A549 (cell line): ENCODE measurements at regions not wholly inside any gene's neighbourhood (a gene's known extent, or its start where the extent isn't known, plus 50 kb on each side); places are given as distances from the start of the nearest gene placed in this dataset.

ENCODE experiments used
- ATAC-seq, 2 experiments: fragments of 200-7000 bp in 1 of 2; fragments of >200 bp in 1 of 2; cut with Nextera tagmentation in 1 of 2; cut with Tn5 transposase in 1 of 2; 3 replicates each; pipeline versions ENCODE4 v1.8.0 to v1.9.1; 2018 to 2020; ENCODE audit warnings: mild to moderate bottlenecking in 1 of 2, moderate library complexity in 1 of 2
- CTCF ChIA-PET: fragments of 300-600 bp; sonication (Branson Sonifier 250); formaldehyde crosslinking; extraction: SDS; loops from one replicate; lab custom pipeline; 2021; ENCODE audit warnings: antibody characterized with exemption, inconsistent platforms; lab: Yijun Ruan, JAX
- POLR2A ChIA-PET: fragments of 350-600 bp; formaldehyde crosslinking; extraction: SDS; loops from one replicate; lab custom pipeline; 2021; ENCODE audit warnings: antibody characterized with exemption, inconsistent platforms; lab: Yijun Ruan, JAX
- DNase-seq, 2 experiments: peaks; one replicate each; pipeline versions ENCODE4 v3.0.0 to v3.0.0-alpha.2; 2011 to 2016; ENCODE audit warnings: low read depth in 1 of 2, low spot score in 1 of 2
- FAIRE-seq: peaks from 2 replicates; lab custom pipeline; 2011; peaks lifted over from hg19 to GRCh38; lab: Jason Lieb, UNC
- H3K27ac ChIP-seq, 2 experiments: fragments of >200 bp; sonication (Bioruptor Twin); formaldehyde crosslinking; 3 replicates each; pipeline ENCODE4 v1.5.1; 2016 to 2017
- H3K4me1 ChIP-seq: fragments of >200 bp; sonication (Bioruptor Twin); formaldehyde crosslinking; 3 replicates; pipeline ENCODE4 v1.6.1; 2016
- H3K4me2 ChIP-seq: fragments of >200 bp; sonication (Bioruptor Twin); formaldehyde crosslinking; 3 replicates; pipeline ENCODE4 v1.6.1; 2016
- H3K4me3 ChIP-seq: fragments of >200 bp; sonication (Bioruptor Twin); formaldehyde crosslinking; 3 replicates; pipeline ENCODE4 v1.5.1; 2016
- H3K9me3 ChIP-seq: fragments of >200 bp; sonication (Bioruptor Twin); formaldehyde crosslinking; 3 replicates; pipeline ENCODE4 v1.6.1; 2016
- ATOH8 ChIP-seq: fragments of 250-450 bp; sonication (Bioruptor Pico); IDR thresholded peaks from 2 replicates; pipeline ENCODE4 v1.5.0; 2020; ENCODE audit warnings: low read depth, mild to moderate bottlenecking, moderate library complexity
- BHLHE40 ChIP-seq: IDR thresholded peaks from 2 replicates; pipeline ENCODE4 v1.6.1; 2012; ENCODE audit warnings: low read depth, low read length, inconsistent platforms
- CEBPB ChIP-seq, 2 experiments: fragments of >200 bp in 1 of 2; sonication (Bioruptor Twin) in 1 of 2; formaldehyde crosslinking in 1 of 2; IDR thresholded peaks; 2 replicates each; pipeline ENCODE4 v1.6.1; 2012 to 2016
- CHD4 ChIP-seq: fragments of 200-600 bp; sonication (generic); IDR thresholded peaks from 2 replicates; pipeline ENCODE4 v1.6.1; 2016; ENCODE audit warnings: antibody characterized with exemption, mild to moderate bottlenecking, borderline replicate concordance
- CTCF ChIP-seq: fragments of >200 bp; sonication (Bioruptor Twin); formaldehyde crosslinking; IDR thresholded peaks from 3 replicates; pipeline ENCODE4 v1.5.1; 2016
- EP300 ChIP-seq, 2 experiments: fragments of >200 bp; sonication (Bioruptor Twin); formaldehyde crosslinking; IDR thresholded peaks; 2 replicates in 1 of 2; 3 replicates in 1 of 2; pipeline ENCODE4 v1.6.1; 2016 to 2017
- ESRRA ChIP-seq: fragments of 150-350 bp; IDR thresholded peaks from 2 replicates; pipeline ENCODE4 v1.6.1; 2014; ENCODE audit warnings: mild to moderate bottlenecking, low read length, borderline replicate concordance
- FOSL2 ChIP-seq, 2 experiments: fragments of 450-650 bp in 1 of 2; fragments of >200 bp in 1 of 2; sonication (Bioruptor Twin) in 1 of 2; formaldehyde crosslinking; IDR thresholded peaks; 2 replicates each; pipeline versions ENCODE4 v1.5.0 to v1.6.1; 2016 to 2020; ENCODE audit warnings: mild to moderate bottlenecking in 1 of 2, moderate library complexity in 1 of 2
- HEYL ChIP-seq: fragments of 250-450 bp; sonication (Bioruptor Pico); IDR thresholded peaks from 2 replicates; pipeline ENCODE4 v1.8.0; 2021; ENCODE audit warnings: mild to moderate bottlenecking, moderate library complexity
- HMGXB4 ChIP-seq: fragments of 250-450 bp; sonication (Bioruptor Pico); IDR thresholded peaks from 2 replicates; pipeline ENCODE4 v1.5.0; 2021; ENCODE audit warnings: mild to moderate bottlenecking, moderate library complexity, borderline replicate concordance
- MYC ChIP-seq: IDR thresholded peaks from 2 replicates; pipeline ENCODE4 v1.6.1; 2012; ENCODE audit warnings: mild to moderate bottlenecking, inconsistent platforms, low read length, improper control_type of control experiment, borderline replicate concordance
- POLR2A ChIP-seq: IDR thresholded peaks from 2 replicates; pipeline ENCODE4 v1.6.1; 2012; ENCODE audit warnings: mild to moderate bottlenecking, low read length
- RAD21 ChIP-seq, 2 experiments: fragments of >200 bp in 1 of 2; sonication (Bioruptor Twin) in 1 of 2; formaldehyde crosslinking in 1 of 2; IDR thresholded peaks in 1 of 2; conservative IDR thresholded peaks in 1 of 2; 2 replicates in 1 of 2; 3 replicates in 1 of 2; pipeline ENCODE4 v1.6.1; 2012 to 2018; ENCODE audit warnings: inconsistent platforms in 1 of 2
- RARB ChIP-seq: fragments of 250-450 bp; sonication (Bioruptor Pico); IDR thresholded peaks from 2 replicates; pipeline ENCODE4 v1.8.0; 2021; ENCODE audit warnings: mild to moderate bottlenecking, moderate library complexity
- SMC3 ChIP-seq: fragments of >200 bp; sonication (Bioruptor Twin); formaldehyde crosslinking; IDR thresholded peaks from 3 replicates; pipeline ENCODE4 v1.6.1; 2018; ENCODE audit warnings: inconsistent platforms
- USF2 ChIP-seq: fragments of 450-650 bp; IDR thresholded peaks from 2 replicates; pipeline ENCODE4 v1.6.1; 2014; ENCODE audit warnings: antibody characterized with exemption
- ZNF302 ChIP-seq: fragments of 250-450 bp; sonication (Bioruptor Pico); IDR thresholded peaks from 2 replicates; pipeline ENCODE4 v1.9.0; 2021; ENCODE audit warnings: inconsistent platforms, mild to moderate bottlenecking, moderate library complexity
- WGBS: methylation state at CpG from one replicate; pipeline ENCODE4 v1.1.6; 2017; ENCODE audit errors: missing lambda C conversion rate; 5-methylcytosine and 5-hydroxymethylcytosine counted together

- TF ChIP-seq ZNF302, result no peak
- no peak for TF ChIP-seq POLR2A
- TF ChIP-seq RAD21 (conservative IDR thresholded peaks at IDR 0.05 in 1 of 2, IDR thresholded peaks at IDR 0.05 in 1 of 2), result no peak
- TF ChIP-seq ATOH8 (CRISPR knock-in tag), result no peak
- no peak for TF ChIP-seq EP300 (IDR thresholded peaks at IDR 0.05)
Observed at GRCh38 chr2:220159738-220160137, 532.3 kb downstream of the SLC4A3 start.

GRCh38 chr2:220162320-220162719 is 534.9 kb downstream of the SLC4A3 start:
- no peak for FAIRE-seq
- H3K4me2 ChIP-seq, result no peak overlapping the region
- H3K4me1 ChIP-seq, result no peaks in the 10 kb centered on the region
- H3K27ac ChIP-seq, result no peak overlapping the region
- CTCF ChIA-PET, result no interaction called here
- 25% methylated on average over 1 of the region's 1 CpG for WGBS
- no peak overlapping the region for H3K4me3 ChIP-seq
- no peak for DNase-seq
- no peak for ATAC-seq
- H3K9me3 ChIP-seq, result 0 out of 3 replicates have a peak, but pooled peaks cover 4% of the 10 kb centered on the region
- TF ChIP-seq USF2, result no peak
- TF ChIP-seq CEBPB (IDR thresholded peaks at IDR 0.05), result peak in 1 of 2 experiments; percentile 40; a peak in 1 of 4 replicates
- POLR2A ChIA-PET, result no interaction called here

More at GRCh38 chr2:220159738-220160137, 532.3 kb downstream of the SLC4A3 start:
- CTCF ChIA-PET, result interaction anchor here (0.6 kb wide), 1 partner anchor 245 kb away, joined by 3 read pairs; no protein-coding TSS in a partner anchor
- Histone ChIP-seq H3K4me1 (no peaks in the 10 kb centered on the region), H3K4me3 (no peak overlapping the region), H3K4me2 (no peak overlapping the region), H3K9me3 (0 out of 3 replicates have a peak, but pooled peaks cover 4% of the 10 kb centered on the region), H3K27ac (no peak overlapping the region)
- DNase-seq, result no peak
- POLR2A ChIA-PET, result no interaction called here
- WGBS, result 52% methylated on average over 2 of the region's 2 CpGs
- no peak for ATAC-seq
- no peak for FAIRE-seq

- WGBS, result 52% methylated on average over 2 of the region's 2 CpGs
- DNase-seq (no peak), FAIRE-seq (no peak), ATAC-seq (no peak)
- Histone ChIP-seq H3K4me1 (no peaks in the 10 kb centered on the region), H3K4me3 (no peak overlapping the region), H3K9me3 (0 out of 3 replicates have a peak, but pooled peaks cover 4% of the 10 kb centered on the region), H3K4me2 (no peak overlapping the region), H3K27ac (no peak overlapping the region)
- ChIA-PET CTCF (no interaction called here), POLR2A (no interaction called here)
- TF ChIP-seq RAD21 (conservative IDR thresholded peaks at IDR 0.05 in 1 of 2, IDR thresholded peaks at IDR 0.05 in 1 of 2) (no peak), MYC (no peak), FOSL2 (IDR thresholded peaks at IDR 0.05) (no peak), FOSL2 (CRISPR knock-in tag; IDR thresholded peaks at IDR 0.05) (no peak)
Observed at GRCh38 chr2:220163486-220163885, 536.1 kb downstream of the SLC4A3 start.

- DNase-seq, result peak in 1 of 2 experiments; percentile 19
- TF ChIP-seq EP300 (IDR thresholded peaks at IDR 0.05) (no peak), HEYL (CRISPR knock-in tag) (no peak), CTCF (peak; percentile 24; the same call in 1 of the 3 replicates), BHLHE40 (no peak), CHD4 (no peak), SMC3 (peak; percentile 49), RAD21 (conservative IDR thresholded peaks at IDR 0.05 in 1 of 2, IDR thresholded peaks at IDR 0.05 in 1 of 2) (peak; percentile 50 to 59; a peak in 4 of 5 replicates), ESRRA (no peak), RARB (CRISPR knock-in tag) (no peak), HMGXB4 (CRISPR knock-in tag) (no peak)
- no peak overlapping the region for H3K4me3 ChIP-seq
- no peak overlapping the region for H3K27ac ChIP-seq
- H3K4me2 ChIP-seq, result no peak overlapping the region
- H3K9me3 ChIP-seq, result 0 out of 3 replicates have a peak, but pooled peaks cover 4% of the 10 kb centered on the region
- H3K4me1 ChIP-seq, result no peaks in the 10 kb centered on the region
- WGBS, result 38% methylated on average over 4 of the region's 4 CpGs
- ChIA-PET CTCF (no interaction called here), POLR2A (no interaction called here)
- ATAC-seq, result peak in 1 of 2 experiments; percentile 67; a peak in 3 of 6 replicates
- no peak for FAIRE-seq
Observed at GRCh38 chr2:220165401-220165800, 538.0 kb downstream of the SLC4A3 start.
